AG08395 (cell line): ENCODE measurements at regions not wholly inside any gene's neighbourhood (a gene's known extent, or its start where the extent isn't known, plus 50 kb on each side); places are given as distances from the start of the nearest gene placed in this dataset.

Experiments used
- DNase-seq: peaks from one replicate; pipeline ENCODE4 v3.0.0; 2012; ENCODE audit warnings: mixed read lengths, low spot score

- no peak for DNase-seq
Measured at GRCh38 chr4:35709080-35709479, 535.2 kb downstream of the ARAP2 start.

GRCh38 chr4:35710343-35710742 lies 534.0 kb downstream of the ARAP2 start:
- DNase-seq, result no peak

- DNase-seq, result no peak
Measured at GRCh38 chr4:35711127-35711526, 533.2 kb downstream of the ARAP2 start.

- DNase-seq, result no peak
Measured at GRCh38 chr4:35723973-35724372, 520.3 kb downstream of the ARAP2 start.

GRCh38 chr4:35725131-35725530 lies 519.2 kb downstream of the ARAP2 start:
- DNase-seq, result no peak

- no peak for DNase-seq
Measured at GRCh38 chr4:35730414-35730813, 513.9 kb downstream of the ARAP2 start.

GRCh38 chr4:35734381-35735098 lies 509.8 kb downstream of the ARAP2 start:
- no peak for DNase-seq

GRCh38 chr4:35739308-35739707 lies 505.0 kb downstream of the ARAP2 start:
- no peak for DNase-seq

- DNase-seq, result no peak
Measured at GRCh38 chr4:35754047-35754446, 490.3 kb downstream of the ARAP2 start.

- DNase-seq, result no peak
Measured at GRCh38 chr4:35757836-35758235, 486.5 kb downstream of the ARAP2 start.

GRCh38 chr4:35760807-35761206 lies 483.5 kb downstream of the ARAP2 start:
- no peak for DNase-seq

GRCh38 chr4:35771571-35771970 lies 472.7 kb downstream of the ARAP2 start:
- no peak for DNase-seq

GRCh38 chr4:35772291-35772690 lies 472.0 kb downstream of the ARAP2 start:
- DNase-seq, result no peak

- no peak for DNase-seq
Measured at GRCh38 chr4:35789899-35790574, 454.3 kb downstream of the ARAP2 start.

- no peak for DNase-seq
Measured at GRCh38 chr4:35793045-35793722, 451.1 kb downstream of the ARAP2 start.

- DNase-seq, result no peak
Measured at GRCh38 chr4:35793766-35794165, 450.5 kb downstream of the ARAP2 start.

GRCh38 chr4:35800669-35801068 lies 443.6 kb downstream of the ARAP2 start:
- no peak for DNase-seq

GRCh38 chr4:35802644-35803043 lies 441.7 kb downstream of the ARAP2 start:
- no peak for DNase-seq

GRCh38 chr4:35818520-35818919 lies 425.8 kb downstream of the ARAP2 start:
- DNase-seq, result no peak

- no peak for DNase-seq
Measured at GRCh38 chr4:35820003-35820402, 424.3 kb downstream of the ARAP2 start.

- no peak for DNase-seq
Measured at GRCh38 chr4:35824231-35824630, 420.1 kb downstream of the ARAP2 start.

- DNase-seq, result no peak
Measured at GRCh38 chr4:35835893-35836292, 408.4 kb downstream of the ARAP2 start.

GRCh38 chr4:35836596-35836995 lies 407.7 kb downstream of the ARAP2 start:
- DNase-seq, result no peak
